HEK293T (cell line): ENCODE measurements at regions not wholly inside any gene's neighbourhood (a gene's known extent, or its start where the extent isn't known, plus 50 kb on each side); places are given as distances from the start of the nearest gene placed in this dataset.

Source experiments
- CTCF ChIA-PET: fragments of 350-600 bp; formaldehyde crosslinking; extraction: SDS; loops from one replicate; lab custom pipeline; 2021; ENCODE audit warnings: antibody characterized with exemption, inconsistent platforms; lab: Yijun Ruan, JAX
- POLR2A ChIA-PET: fragments of 350-600 bp; formaldehyde crosslinking; extraction: SDS; loops from one replicate; lab custom pipeline; 2020; ENCODE audit warnings: antibody characterized with exemption, inconsistent platforms; lab: Yijun Ruan, JAX
- DNase-seq: peaks from one replicate; pipeline ENCODE4 v3.0.0; 2012; ENCODE audit warnings: mixed read lengths; ENCODE audit errors: extremely low spot score
- ARNT ChIP-seq: fragments of 450-650 bp; IDR thresholded peaks from 2 replicates; pipeline ENCODE4 v1.6.1; 2017; ENCODE audit warnings: mild to moderate bottlenecking
- BHLHE40 ChIP-seq: fragments of 450-650 bp; IDR thresholded peaks from 2 replicates; pipeline ENCODE4 v1.6.1; 2016; ENCODE audit warnings: mild to moderate bottlenecking, moderate library complexity, borderline replicate concordance
- CTBP1 ChIP-seq: fragments of 450-650 bp; IDR thresholded peaks from 2 replicates; pipeline ENCODE4 v1.6.1; 2016; ENCODE audit warnings: borderline replicate concordance
- ELF4 ChIP-seq: fragments of 450-650 bp; IDR thresholded peaks from 2 replicates; pipeline ENCODE4 v1.6.1; 2017; ENCODE audit warnings: antibody characterized with exemption
- FOXA1 ChIP-seq: fragments of 450-650 bp; IDR thresholded peaks from 2 replicates; pipeline ENCODE4 v1.6.1; 2016; ENCODE audit warnings: mild to moderate bottlenecking
- FOXK2 ChIP-seq: fragments of 450-650 bp; IDR thresholded peaks from 2 replicates; pipeline ENCODE4 v1.6.1; 2016; ENCODE audit warnings: mild to moderate bottlenecking
- FOXM1 ChIP-seq: fragments of 450-650 bp; IDR thresholded peaks from 2 replicates; pipeline ENCODE4 v1.6.1; 2017; ENCODE audit warnings: mild to moderate bottlenecking, borderline replicate concordance
- HDGF ChIP-seq: fragments of 450-650 bp; IDR thresholded peaks from 2 replicates; pipeline ENCODE4 v1.6.1; 2017; ENCODE audit warnings: antibody characterized with exemption, borderline replicate concordance
- L3MBTL2 ChIP-seq: fragments of 450-650 bp; conservative IDR thresholded peaks from 2 replicates; pipeline ENCODE4 v1.6.1; 2016; ENCODE audit warnings: mild to moderate bottlenecking
- LEF1 ChIP-seq: fragments of 450-650 bp; IDR thresholded peaks from 2 replicates; pipeline ENCODE4 v1.6.1; 2017; ENCODE audit warnings: mild to moderate bottlenecking, borderline replicate concordance
- NFRKB ChIP-seq: fragments of 450-650 bp; IDR thresholded peaks from 2 replicates; pipeline ENCODE4 v1.6.1; 2016; ENCODE audit warnings: mild to moderate bottlenecking, moderate library complexity
- SP1 ChIP-seq: fragments of 450-650 bp; IDR thresholded peaks from 2 replicates; pipeline ENCODE4 v1.6.1; 2017
- SUZ12 ChIP-seq: fragments of 450-650 bp; IDR thresholded peaks from 2 replicates; pipeline ENCODE4 v1.6.1; 2016; ENCODE audit warnings: mild to moderate bottlenecking
- TARDBP ChIP-seq: fragments of 450-650 bp; IDR thresholded peaks from 2 replicates; pipeline ENCODE4 v1.6.1; 2016
- ZNF384 ChIP-seq: fragments of 450-650 bp; IDR thresholded peaks from 2 replicates; pipeline ENCODE4 v1.6.1; 2016
- TF ChIP-seq, protein P1 (sequence below): fragments of 450-650 bp; IDR thresholded peaks from 2 replicates; pipeline ENCODE4 v1.6.1; 2016

DNA sequence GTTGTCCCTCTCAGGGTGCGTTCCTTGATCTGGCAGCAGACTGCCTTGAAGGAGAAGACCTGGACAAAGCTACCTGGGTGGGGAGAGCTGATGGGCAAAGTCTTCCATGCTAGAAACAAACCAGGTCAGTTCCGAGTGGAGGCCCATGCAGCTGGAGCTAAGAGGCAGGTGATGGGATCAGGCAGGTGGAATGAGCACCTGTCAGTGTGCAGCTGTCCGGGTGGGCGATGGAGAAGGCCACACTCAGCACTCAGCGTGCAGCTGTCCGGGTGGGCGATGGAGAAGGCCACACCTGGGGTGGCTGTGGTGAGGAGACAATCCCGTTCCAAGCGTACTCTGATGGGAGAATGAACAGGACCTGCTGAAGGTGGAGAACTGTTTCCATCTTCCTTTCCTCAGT lies 237.3 kb upstream of the MYT1L start:
- TF ChIP-seq SUZ12 (no peak), FOXA1 (no peak)
- no peak for DNase-seq
- ChIA-PET CTCF (no interaction called here), POLR2A (no interaction called here)

DNA sequence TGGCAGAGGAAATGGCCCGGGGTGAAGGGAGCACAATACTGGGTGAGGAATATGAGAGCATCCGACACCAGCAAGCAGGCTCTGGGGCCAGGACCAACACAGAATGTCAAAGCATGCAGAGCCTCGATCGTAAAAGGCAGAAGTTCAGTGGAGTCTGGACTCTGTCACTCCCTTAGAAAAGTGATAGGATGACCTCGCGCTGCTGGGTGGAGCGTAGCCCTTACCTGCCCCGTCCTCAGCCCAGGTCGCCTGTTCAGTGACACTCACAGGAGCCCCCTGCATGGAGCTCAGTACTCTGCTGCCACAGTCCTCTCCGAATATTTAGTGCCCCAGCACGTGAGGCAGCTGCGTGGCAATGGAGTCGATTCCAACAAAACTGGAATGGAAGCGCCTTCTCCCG lies 236.7 kb upstream of the MYT1L start:
- ChIA-PET POLR2A (no interaction called here), CTCF (no interaction called here)
- no peak for DNase-seq

DNA sequence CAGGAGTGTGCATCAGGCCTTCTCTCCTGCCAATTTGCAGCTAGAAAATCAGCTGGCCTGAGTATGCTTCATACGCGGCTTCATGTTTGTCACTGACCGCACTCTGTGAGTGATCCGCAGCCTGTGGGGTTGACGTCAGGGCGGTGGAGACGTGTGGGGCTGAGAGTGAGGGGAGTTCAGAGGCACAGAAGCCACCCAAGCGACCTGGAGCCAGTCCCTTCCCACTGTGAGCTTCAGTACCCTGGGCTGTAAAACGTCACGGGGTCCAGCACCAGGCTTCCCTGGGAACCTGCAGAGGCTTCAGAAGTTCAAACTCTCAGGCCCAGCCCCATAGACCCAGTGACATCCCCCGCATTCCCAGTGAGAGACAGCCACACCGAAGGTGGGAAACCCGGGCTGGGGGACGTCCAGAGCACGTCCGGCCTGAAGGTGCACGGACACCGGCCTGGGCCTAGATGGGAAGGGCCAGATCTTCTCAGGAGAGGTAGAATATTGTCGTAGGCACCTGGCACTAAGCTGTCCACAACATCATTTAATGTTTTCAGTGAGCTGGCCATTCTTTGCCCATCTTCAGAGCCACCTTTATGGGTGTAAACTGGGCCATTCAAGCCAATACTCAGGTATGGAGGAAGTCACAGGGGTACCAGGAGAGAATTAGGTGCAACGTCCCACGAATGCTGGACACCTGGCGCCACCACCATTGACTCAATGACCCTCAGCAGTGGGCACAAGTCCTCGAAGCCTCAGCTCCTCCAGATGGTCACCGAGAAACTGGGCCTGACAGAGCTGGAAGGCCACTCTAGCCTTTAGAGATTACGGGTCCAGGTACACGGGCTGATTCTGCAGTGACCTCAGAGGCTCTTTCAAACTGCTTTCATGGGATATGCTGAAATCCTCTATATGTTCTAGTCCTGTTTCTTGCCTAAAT lies 235.6 kb upstream of the MYT1L start:
- TF ChIP-seq FOXM1 = no peak
- no peak for TF ChIP-seq FOXA1
- no peak for TF ChIP-seq HDGF
- TF ChIP-seq BHLHE40 = no peak
- no peak for TF ChIP-seq CTBP1
- TF ChIP-seq NFRKB = no peak
- ChIA-PET CTCF (no interaction called here), POLR2A (no interaction called here)
- DNase-seq = no peak

More for the DNA sequence above, 236.7 kb upstream of the MYT1L start:
- TF ChIP-seq SUZ12 = no peak
- TF ChIP-seq LEF1 = no peak

DNA sequence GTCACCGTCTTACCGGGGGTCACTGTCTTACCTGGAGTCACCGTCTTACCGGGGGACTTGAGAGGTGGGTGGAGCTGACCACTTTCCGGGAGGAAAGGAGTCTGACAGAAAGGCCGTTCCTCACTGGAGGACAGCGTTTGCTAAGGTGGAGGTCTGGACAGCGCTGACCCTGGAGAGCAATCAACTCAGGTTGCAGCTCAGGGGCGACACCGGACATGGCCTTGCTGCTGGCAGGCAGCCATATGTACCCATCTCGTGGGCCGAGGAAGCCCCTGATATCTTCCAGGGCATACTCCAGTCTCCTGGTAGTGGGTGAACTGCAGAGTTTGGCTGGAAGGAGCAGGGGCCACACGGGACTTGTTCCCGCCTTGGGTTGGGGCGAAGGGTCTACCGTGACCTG lies 234.6 kb upstream of the MYT1L start:
- DNase-seq = no peak
- ChIA-PET POLR2A (no interaction called here), CTCF (no interaction called here)
- no peak for TF ChIP-seq FOXA1
- TF ChIP-seq ELF4 = no peak
- no peak for TF ChIP-seq L3MBTL2
- no peak for TF ChIP-seq LEF1
- no peak for TF ChIP-seq SP1
- TF ChIP-seq FOXM1 = no peak
- no peak for TF ChIP-seq BHLHE40
- TF ChIP-seq NFRKB = no peak
- TF ChIP-seq ZNF384 = no peak
- TF ChIP-seq TARDBP = no peak
- TF ChIP-seq SUZ12 = no peak
- no peak for TF ChIP-seq FOXK2
- TF ChIP-seq, protein P1, sequence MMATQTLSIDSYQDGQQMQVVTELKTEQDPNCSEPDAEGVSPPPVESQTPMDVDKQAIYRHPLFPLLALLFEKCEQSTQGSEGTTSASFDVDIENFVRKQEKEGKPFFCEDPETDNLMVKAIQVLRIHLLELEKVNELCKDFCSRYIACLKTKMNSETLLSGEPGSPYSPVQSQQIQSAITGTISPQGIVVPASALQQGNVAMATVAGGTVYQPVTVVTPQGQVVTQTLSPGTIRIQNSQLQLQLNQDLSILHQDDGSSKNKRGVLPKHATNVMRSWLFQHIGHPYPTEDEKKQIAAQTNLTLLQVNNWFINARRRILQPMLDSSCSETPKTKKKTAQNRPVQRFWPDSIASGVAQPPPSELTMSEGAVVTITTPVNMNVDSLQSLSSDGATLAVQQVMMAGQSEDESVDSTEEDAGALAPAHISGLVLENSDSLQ = no peak
- no peak for TF ChIP-seq HDGF

DNA sequence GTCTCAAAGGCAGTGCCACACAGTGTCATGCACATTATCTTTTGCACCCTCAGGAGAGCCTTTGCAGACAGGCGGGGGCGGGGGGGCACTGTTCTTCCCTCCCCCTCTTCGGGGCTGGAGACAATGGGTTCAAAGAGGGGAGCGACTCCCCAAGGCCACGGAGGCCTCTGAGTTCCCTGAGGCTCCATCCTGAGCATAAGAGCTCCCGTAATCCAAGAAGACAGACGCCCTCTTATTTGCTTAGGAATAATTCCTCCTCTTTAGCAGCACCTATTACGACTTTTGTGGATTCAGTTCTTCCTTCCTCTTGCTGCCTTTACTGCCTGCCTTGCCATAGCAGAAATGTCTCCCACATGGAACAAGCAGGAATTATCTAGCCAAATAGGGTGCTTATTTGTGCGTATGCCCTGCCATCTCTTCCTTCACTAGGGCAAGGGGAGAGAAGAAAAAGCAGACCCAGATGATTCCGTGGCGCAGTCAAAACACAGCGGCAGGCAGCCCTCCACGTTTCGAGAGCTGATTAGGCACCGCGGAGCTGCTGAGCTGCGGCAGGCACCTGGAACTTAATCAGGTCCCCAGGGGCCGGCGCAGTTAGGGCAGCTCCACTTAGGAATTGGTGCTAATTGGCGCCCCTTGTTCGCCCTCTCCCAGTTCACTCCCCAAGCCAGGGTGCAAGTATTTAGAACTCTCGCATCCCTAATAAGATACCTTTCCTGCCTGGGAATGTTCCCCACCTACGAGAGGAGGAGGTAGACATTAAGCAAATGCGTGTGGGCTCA lies 233.4 kb upstream of the MYT1L start:
- ChIA-PET CTCF (interaction anchor here (0.7 kb wide), 1 partner anchor 45 kb away, joined by 3 read pairs; no protein-coding TSS in a partner anchor), POLR2A (no interaction called here)
- no peak for DNase-seq

DNA sequence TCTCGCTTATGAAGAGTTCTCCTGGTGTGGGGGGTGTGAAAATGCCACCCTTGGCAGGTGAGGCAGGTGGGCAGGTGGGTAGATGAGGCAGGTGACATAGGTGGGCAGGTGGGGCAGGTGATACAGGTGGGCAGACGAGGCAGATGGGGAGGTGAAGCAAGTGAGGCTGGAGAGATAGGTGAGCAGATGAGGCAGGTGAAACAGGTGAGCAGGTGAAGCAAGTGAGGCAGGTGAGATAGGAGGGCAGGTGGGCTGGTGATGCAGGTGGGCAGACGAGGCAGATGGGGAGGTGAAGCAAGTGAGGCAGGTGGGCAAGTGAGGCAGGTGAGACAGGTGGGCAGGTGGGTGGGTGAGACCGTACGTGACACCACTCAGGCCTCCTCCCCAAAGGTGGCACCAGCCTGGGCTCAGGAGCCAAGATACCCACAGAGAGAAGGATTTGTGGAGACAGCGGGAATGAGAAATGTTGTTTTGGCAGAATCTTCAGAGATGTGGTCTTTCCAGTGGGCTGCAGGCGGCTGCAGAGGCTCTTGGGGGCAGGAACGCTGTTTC lies 232.3 kb upstream of the MYT1L start:
- ChIA-PET CTCF (no interaction called here), POLR2A (no interaction called here)
- TF ChIP-seq, protein P1 = no peak
- TF ChIP-seq SP1 = no peak
- DNase-seq = no peak

More for the DNA sequence above, 233.4 kb upstream of the MYT1L start:
- TF ChIP-seq ARNT (no peak), SUZ12 (no peak), TARDBP (no peak), BHLHE40 (no peak), NFRKB (no peak), FOXM1 (no peak)

DNA sequence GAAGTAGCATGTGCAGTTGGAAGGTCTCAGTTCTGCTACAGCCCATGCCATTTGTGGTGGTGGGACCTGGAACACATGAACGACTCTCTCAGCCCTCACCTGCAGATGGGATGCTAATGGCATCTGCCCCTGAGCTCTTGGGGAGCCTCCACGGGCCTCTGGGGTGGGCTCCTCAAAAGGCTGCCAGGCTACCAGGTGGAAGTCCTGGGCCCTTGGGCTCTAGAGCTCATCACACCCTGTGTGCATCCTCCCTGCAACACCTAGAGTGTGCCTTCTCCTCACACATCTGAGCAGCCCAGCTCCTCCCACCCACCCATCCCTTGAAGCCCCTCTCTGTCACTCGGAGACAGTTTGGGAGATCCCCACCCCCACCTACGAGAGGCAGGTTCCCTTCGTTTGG lies 231.8 kb upstream of the MYT1L start:
- ChIA-PET POLR2A (no interaction called here), CTCF (no interaction called here)
- no peak for TF ChIP-seq NFRKB
- DNase-seq = no peak
